ENCODE measurements at regions not wholly inside any gene's neighbourhood (a gene's known extent, or its start where the extent isn't known, plus 50 kb on each side); places are given as distances from the start of the nearest gene placed in this dataset.

DNA sequence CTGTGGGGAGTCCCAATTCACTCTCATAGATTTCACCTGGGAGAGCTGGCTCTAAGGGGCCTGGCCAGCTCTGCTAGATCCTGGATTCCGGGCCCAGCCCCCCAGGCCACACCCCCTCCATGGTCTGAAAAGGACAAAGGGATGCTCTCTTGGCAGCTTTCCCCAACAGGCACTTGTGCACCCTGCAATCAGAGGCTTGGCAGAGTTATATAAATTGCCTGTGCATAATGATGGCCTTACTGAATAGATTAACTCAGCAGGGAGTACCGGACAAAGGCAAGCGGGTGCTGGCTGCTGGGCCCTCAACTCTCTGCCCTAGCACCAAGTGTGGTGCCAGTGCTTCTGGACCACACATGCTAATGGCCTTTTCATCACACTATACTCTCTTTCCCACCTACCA lies 461.6 kb downstream of the BUD13 start:
- no peak for DNase-seq (ENCODE audit: low read depth, low spot score)

DNA sequence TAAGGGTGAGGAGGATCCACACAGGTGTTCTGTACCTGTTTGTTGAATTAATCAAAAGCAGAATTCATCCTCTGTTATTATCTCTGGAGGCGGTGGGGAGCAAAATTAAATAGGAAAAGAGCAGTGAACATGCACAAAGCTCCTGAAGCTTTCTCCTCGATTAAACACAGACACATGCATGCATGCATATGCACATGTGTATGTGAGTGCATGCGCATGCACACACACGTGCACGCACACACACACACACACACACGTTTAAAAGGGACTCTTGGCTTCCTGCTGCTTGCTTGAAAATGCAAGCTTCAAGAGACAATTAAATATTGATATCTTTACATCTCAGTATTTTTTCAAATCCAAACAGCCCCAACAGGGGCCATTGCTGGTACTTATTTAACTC lies 462.1 kb downstream of the BUD13 start:
- no peak for DNase-seq (ENCODE audit: low read depth, low spot score)

DNA sequence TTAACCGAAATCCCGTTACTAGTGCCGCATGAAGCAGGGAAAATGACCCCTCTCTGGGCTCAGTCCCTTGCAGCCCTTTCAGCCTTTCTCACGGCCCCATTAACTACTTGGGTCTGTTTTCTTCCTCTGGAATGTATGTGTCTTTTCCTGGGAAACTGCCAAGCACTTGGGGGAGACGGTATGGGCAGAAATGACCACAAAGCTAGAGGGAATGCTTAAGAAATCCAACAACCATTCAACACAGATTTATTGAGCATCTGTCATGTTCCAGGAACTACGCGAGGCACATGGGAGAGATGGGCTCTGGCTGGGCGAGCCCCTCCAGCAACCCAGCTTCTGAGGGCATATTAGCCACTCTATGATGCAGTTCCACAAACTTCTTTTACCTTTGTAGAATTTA lies 462.6 kb downstream of the BUD13 start:
- no peak for DNase-seq (ENCODE audit: low read depth, low spot score)

DNA sequence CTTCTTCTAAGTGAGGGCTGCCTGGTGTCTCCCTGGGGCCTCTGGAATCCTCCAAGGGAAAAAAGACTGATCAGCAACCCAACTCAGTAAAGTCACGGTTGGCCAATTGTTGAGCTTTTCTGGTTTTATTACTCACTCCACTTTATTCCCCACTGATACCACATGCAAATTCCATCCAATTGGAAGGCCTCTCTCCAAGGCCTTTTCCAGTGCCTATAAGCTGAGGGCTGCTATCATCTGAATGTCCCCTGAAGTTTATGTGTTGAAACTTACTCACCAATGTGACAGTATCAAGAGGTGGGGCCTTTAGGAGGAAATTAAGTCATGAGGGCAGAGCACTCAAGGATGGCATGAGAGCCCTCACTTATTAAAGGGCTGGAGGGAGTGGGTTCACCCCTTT lies 463.3 kb downstream of the BUD13 start:
- DNase-seq (ENCODE audit: low read depth, low spot score): no peak

DNA sequence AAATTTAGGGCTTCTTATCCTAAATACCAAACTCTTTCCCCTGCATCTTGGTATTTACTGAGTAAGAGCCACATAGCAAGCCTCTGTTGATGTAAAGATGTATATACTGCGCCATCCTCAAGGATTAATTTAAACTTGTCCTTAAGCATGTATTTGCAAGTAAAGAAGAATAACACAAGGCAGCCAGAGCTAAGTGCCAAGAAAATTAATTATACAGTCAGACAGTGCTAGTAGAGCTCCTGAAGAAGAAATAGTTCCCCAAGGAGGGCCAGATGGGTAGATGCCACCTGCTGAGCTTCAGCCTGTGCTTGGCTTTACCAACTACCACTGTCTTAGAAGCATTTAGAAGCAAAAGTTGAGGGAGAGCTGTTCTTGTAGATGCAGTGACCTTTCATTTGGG lies 470.0 kb downstream of the BUD13 start:
- DNase-seq (ENCODE audit: low read depth, low spot score): no peak

DNA sequence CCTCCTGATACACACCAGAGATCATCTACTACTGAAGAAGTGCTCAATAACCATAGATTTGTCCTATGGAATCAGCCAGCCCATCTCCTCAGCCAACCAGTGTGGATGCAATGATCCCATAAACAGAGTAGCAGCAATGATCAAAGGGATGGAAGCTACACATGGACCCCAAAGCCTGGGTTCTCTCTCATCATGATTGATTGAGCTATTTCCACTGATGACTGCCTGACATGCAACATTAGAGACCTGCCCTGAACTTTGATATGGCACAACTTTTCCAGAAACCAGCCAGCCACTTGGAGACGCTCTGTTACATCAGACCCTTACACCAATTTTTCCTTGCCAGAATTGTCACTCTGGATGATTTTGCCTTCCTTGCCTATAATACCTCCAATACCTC lies 471.6 kb downstream of the BUD13 start:
- no peak for DNase-seq (ENCODE audit: low read depth, low spot score)

DNA sequence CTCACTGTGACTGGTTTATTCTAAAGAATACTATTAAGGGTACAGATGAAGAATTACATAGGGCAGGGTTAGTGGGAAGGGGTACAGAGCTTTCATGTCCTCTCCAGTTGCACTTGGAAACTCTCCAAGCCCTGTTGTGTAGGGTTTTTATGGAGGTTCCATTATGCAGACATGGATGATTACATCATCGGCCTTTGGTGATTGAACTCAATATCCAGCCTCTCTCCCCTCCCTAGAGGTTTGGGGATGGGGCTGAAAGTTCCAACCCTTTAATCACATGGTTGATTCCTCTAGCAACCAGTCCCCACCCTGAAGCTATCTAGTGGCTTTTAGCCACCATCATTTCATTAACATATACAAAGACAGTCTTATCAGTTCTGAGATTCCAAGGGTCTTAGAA lies 472.6 kb downstream of the BUD13 start:
- no peak for DNase-seq (ENCODE audit: low read depth, low spot score)

DNA sequence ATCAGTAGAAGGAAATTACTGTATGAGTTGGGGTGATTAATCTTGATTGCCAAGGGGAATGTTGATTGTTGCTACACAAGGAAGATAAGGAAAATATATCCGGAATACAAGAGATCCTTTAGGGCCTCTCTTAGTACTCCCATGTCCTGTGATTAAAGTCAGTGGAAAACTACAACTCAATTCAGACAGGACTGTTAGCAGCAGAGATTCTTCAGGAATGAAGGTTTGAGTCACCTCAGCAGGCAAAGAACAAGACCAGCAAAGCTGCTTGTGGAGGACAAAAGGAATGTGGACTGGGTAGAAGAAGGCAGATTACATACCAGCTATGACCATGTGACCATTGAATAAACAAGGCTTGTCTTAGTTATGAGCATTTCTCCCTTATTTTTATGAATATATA lies 478.2 kb downstream of the BUD13 start:
- DNase-seq (ENCODE audit: low read depth, low spot score): peak; percentile 72

DNA sequence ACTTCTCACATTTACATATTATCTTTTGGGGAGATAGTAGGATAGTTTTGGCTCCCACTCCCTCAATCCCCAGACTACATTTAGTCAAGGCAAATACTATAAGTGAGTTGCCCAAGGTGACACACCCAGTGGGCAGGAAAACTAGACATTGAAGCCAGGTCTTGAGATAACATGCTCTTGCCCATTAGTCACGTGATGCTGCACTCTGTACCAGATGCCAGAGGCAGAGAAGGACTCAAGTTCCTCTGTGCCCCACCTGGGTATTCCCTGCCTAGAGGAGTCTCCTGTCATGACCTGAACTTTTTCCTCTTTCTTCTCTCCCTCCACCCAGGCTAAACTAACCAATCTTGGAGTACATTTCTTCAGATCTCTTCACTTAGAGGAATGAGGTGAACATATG lies 484.9 kb downstream of the BUD13 start:
- no peak for DNase-seq (ENCODE audit: low read depth, low spot score)

DNA sequence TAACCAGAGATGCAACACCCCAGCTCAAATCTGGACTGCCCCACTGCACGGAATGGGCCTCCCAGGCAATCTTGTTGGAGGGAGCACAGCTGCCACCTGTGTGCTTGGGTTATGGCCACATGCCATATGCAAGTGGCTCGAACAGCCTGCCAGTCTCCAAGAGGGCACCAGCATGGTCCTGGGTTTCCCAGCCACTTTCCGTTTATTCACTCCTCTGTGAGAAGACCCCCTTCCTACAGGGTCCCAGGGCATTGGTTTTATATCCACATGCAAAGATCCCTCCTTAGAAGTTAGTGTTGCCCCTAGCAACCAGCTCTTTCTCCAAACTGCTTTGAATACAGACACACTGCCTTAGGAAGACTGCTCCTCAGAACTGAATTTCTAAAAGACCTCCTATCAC lies 487.8 kb downstream of the BUD13 start:
- DNase-seq (ENCODE audit: low read depth, low spot score): no peak

DNA sequence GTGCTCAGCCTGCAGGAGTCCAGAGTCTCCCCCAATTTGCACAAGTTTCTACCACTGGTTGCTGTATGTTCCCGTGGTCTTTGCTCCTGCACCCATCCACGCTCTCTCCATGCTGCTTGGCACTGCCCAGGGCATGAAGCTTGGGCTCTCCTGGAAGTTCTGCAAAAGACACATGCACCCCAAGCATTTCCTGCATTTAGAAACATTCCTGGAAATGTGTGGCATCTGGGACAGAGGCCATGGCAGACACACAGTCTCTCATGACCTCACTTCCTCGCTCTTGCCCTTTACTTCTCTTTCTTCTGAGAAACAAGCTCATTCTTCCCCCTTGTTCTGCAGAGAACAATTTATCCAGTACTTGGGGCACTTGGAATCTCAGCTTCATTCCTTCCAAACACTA lies 489.5 kb downstream of the BUD13 start:
- DNase-seq (ENCODE audit: low read depth, low spot score): no peak

DNA sequence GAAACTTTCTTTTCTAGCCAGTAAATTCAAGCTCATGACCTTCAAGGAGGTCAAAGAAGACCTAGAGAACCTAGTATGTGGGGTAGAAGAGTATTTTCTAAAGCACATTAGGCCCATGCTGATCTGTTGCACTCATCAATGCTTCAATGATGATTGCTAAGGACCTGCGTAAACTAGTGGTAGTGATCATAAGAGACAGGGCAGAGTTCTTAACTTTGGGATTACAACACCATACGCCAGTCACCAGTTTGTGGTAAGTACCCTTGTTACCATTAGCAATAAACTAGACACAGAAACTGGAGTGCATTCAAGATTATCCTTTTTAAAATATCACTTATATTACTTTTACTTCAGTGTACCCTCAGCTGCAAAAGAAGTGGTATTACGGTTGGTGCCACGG lies 490.3 kb downstream of the BUD13 start:
- DNase-seq (ENCODE audit: low read depth, low spot score): no peak

DNA sequence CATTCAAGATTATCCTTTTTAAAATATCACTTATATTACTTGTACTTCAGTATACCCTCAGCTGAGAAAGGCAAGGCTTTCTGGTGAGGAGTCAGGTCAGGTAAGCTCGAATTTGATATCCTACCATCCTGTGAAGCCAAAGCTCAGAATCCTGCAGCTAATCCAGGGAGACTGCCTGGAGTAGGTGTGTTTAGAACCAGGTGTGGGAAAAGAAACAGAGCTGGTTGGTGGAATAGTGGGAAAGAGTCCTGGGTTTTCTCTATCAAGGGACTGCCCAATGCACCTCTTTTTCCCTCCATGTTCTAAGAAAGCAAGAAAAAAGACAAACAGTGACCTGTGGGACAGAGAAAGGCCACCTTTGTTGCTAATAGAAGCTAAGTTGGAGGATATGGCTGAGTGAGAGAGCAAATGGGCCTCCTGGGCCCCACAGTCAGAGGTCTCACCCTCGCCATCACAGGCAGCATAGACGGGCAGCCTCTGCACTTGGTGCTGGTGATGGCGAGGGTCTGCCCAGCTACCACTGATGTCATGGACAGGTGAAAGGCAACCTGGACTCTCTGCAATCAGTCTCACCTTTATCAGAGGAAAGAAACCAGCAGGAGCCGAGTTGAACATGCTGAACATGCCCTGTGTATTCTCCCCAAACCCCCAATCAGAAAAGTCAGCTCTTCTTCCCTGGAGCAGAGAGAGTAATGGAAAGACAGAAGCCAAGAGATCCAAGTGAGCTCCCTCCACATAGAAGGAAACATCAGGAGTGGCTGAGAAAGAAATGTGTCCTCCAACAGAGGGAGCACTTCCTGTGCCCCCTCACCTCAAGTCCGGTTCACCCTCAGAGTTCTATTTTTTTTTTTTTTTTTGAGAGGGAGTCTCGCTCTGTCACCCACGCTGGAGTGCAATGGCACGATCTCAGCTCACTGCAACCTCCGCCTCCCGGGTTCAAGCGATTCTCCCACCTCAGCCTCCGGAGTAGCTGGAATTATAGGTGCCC lies 491.3 kb downstream of the BUD13 start:
- no peak for DNase-seq (ENCODE audit: low read depth, low spot score)

DNA sequence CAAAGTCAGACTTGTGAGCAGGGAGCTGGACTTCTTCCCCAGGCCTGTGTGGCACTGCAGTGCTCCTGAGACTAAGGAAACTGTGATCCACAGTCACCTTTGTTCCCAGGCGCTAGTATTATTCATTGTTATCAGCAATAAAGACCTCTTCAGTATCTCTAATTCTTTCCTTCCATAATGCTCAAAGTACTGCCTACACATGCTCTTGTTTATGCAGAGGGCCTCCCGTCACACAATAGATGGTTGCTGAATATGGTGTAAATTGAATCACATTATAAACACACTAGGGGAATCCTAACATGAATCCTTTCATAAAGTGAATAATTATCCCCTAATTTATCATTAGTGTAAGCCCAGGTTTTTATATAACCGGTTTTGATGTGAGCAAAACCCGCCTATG lies 493.3 kb downstream of the BUD13 start:
- no peak for DNase-seq (ENCODE audit: low read depth, low spot score)

DNA sequence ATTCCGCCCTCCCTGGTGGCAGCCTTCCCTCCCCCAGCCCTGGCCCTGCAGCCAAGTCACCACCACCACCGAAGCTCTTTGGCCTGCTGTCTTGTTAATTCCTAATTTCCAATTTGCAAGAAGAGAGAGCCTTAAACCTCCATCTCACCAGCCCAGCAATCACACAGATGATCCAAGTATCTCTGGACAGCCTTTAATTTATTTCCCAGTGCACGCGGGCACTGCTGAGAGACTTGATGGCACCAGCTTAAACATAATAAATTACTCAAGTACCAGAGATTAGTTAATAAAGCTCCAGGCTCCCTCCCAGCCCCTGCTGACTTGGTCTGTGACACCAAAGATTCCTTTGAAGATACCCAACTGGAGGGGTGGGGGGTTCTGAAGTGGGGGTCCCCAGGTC lies 494.7 kb downstream of the BUD13 start:
- DNase-seq (ENCODE audit: low read depth, low spot score): no peak

DNA sequence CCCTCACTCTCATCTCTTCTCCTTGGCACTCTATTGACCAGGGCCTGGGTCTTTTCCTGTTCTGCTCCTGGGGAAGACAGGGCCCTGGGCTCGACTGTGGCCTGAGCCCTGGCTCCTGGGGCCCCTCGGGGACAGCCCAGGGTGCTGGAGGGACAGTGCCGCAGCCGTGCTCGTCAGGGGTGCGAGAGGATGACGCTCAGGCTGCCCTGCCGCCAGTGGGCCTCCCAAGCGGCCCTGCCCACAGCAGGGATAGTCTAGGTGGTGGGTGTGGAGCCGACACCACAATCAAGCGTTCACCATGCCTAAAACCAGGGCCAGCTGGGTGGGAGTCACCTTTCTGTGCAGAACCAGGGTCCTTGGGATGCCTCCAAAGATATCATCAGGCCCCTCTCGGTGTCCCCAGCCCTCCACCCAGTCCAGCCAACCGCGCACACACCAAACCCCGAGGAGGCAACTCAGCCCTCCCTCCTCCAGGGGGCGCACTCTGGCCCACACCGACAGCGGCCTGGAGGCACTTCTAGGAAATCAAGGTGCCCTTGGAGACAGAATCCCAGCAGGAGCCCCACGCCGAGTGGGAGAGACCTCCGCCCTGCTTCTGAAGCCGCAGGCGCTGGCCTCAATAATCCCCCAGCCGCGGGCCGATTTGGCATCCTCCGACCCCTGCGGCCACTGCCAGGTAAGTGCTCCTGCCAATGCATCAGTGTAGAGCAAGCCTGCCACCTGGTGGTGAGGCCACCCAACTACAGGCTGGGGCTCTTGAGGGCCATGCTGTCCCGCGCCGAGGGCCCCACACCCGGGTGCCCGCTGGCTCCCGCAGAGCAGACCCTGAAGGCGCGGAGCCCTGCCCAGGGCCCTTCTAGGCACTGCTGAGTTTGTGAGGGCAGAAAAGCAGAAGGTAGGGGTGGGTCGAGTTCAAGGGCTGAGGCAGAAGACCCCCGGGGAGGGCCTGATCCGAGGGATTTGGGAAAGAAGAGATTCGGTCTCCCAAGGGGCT lies 496.4 kb downstream of the BUD13 start:
- DNase-seq (ENCODE audit: low read depth, low spot score): peak; percentile 13

DNA sequence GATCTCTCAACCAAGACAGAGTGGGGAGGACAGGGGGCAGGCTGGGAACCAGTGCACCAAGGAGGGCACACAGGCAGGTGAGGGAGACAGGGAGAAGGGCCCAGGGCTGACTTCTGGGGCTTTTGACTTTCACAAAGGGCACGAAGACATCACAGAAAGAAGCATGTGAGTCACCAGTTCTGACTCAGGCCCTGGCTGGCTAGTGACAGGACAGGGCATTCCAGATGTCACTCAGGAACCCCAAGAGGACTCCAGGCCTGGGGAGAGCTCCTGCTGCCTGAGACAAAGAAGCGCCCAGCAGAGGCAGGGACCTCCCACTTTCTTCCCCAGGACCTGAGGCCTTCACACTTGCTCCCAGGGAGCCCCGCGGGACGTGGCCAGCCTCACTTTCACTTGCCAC lies 497.2 kb downstream of the BUD13 start:
- no peak for DNase-seq (ENCODE audit: low read depth, low spot score)

DNA sequence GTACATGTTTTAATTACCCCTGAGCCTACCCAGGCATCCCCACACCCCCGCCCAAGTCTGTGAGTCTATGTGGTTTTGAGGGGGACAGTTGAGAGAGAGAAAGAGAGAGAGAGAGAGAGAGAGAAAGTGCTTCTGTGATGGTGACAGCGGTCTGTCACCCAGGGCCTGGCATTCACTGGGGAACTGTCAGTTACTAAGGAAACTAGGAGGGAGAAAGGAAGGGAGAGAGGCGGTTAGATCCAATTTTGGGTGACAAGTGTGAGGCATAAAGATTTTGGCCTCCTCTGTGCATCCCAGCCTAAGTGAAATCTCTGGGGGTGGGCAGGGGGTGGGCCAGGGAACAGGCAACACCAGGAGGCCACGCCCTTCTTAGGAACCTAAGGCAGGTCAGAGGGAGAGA lies 498.3 kb downstream of the BUD13 start:
- DNase-seq (ENCODE audit: low read depth, low spot score): no peak

DNA sequence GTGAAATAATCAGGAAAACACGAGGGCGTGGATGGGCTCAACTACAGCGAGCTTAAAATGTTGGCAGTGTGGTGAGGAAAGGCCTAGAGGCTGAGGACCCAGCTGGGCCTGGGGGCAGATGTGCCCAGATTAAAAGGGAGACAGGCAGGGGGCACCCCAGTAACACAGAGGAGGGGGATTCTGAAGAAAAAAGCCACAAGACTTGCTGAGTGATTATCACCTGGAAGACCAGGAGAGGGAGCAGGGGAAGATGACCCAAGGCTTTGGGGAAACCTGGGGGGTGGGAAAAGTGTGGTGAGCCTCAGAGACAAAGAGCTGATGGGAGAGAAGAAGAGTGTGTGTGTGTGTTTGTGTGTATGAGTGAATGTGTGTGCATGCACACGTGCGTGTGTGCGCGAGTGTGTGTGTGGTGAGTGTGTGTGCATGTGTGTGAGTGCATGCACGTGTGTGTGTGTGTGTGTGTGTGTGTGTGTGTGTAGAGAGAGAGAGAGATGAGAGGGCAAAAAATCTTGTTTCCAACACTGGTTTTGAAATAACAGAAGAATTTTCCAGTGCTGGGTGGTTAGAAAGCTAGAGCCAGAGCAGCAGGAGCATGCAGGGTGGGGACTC lies 500.5 kb downstream of the BUD13 start:
- no peak for DNase-seq (ENCODE audit: low read depth, low spot score)

DNA sequence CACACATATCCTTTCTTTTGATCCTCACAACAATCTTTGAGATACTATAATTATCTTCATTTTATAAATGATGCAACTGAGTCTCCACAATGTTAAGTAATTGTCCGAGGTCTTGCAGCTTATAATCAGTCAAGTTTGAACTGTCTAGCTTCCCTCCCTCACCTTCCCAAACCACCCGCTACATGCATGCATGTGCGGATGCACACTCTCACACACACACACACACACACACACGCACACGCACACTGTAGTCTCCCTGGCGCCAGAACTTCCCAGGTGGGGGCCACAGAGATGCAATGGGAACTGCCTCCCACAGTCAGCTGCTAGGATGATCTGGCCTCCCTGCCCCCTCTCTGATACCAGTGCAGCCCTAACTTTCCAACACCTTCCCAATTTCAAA lies 501.3 kb downstream of the BUD13 start:
- DNase-seq (ENCODE audit: low read depth, low spot score): no peak

DNA sequence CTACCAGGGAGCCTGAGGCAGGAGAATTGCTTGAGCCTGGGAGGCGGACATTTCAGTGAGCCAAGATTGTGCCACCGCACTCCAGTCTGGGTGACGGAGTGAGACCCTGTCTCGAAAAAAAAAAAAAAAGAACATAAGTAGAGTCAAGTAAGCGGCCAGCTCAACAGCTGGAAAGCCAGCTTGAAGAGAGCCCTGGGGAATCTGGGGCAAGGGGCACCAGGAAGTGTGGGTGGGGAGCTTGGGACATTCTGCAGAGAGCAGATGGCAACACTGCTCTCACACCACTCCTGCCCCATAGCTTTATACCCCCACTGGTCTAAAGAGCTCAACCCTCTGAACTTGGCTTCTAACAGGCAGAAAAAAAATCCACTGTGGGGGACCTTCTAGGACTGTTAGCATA lies 505.6 kb downstream of the BUD13 start:
- no peak for DNase-seq (ENCODE audit: low read depth, low spot score)

DNA sequence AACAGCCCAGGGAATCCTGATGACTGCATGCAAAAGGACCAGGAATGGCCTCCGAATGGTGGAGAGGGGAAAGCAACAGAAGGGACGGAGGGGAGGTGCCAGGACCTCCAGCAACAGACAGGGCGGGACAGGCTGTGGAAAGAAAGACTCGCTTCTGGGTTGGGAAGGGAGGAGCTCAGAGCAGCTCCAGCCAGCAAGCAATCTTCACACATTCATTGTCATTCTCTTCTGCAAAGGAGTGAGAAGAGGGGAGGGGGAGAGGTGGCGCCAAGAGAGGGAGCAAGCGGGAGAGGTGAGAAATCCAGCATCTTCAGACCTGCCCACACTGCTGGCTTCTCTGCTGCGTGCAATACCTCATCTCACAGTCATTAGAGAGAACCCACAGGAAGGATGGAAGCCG lies 509.0 kb downstream of the BUD13 start:
- no peak for DNase-seq (ENCODE audit: low read depth, low spot score)

Data from pulmonary artery endothelial cell (primary cell).